ENCODE measurements at regions not wholly inside any gene's neighbourhood (a gene's known extent, or its start where the extent isn't known, plus 50 kb on each side); places are given as distances from the start of the nearest gene placed in this dataset.

- no peak for TF ChIP-seq CTCF (IDR thresholded peaks at IDR 0.05)
- no peak for TF ChIP-seq POLR2A (IDR thresholded peaks at IDR 0.05)
Observed at GRCh38 chr20:5445611-5446010, 128.9 kb upstream of the PROKR2 start.
